Natural killer cell (primary cell): ENCODE measurements at regions not wholly inside any gene's neighbourhood (a gene's known extent, or its start where the extent isn't known, plus 50 kb on each side); places are given as distances from the start of the nearest gene placed in this dataset.

Experiments used
- ATAC-seq, 3 donors: fragments of 150-1000 bp in 2 of 3; fragments of 200-7000 bp in 1 of 3; cut with Tn5 transposase; 1 replicate in 1 of 3; 2 replicates in 2 of 3; pipeline ENCODE4 v1.10.0; 2021; ENCODE audit warnings: mild to moderate bottlenecking in 2 of 3, moderate library complexity in 2 of 3
- DNase-seq, 2 donors: peaks; one replicate each; pipeline versions ENCODE4 v3.0.0 to v3.0.0-alpha.2; 2013 to 2021; ENCODE audit warnings: mixed read lengths in 1 of 2
- H3K27ac ChIP-seq: one replicate; pipeline ENCODE4 v1.5.1; 2013; ENCODE audit warnings: mild to moderate bottlenecking, low read length
- H3K27me3 ChIP-seq: one replicate; pipeline ENCODE4 v1.6.1; 2013; ENCODE audit warnings: low read length; ENCODE audit not compliant: control insufficient read depth, insufficient read depth
- H3K36me3 ChIP-seq: one replicate; pipeline ENCODE4 v1.6.1; 2013; ENCODE audit warnings: low read length; ENCODE audit not compliant: control insufficient read depth, insufficient read depth
- H3K4me1 ChIP-seq: one replicate; pipeline ENCODE4 v1.6.1; 2013; ENCODE audit warnings: low read length; ENCODE audit not compliant: control insufficient read depth, insufficient read depth
- H3K4me3 ChIP-seq: one replicate; pipeline ENCODE4 v1.5.1; 2013; ENCODE audit warnings: low read length
- H3K9me3 ChIP-seq: one replicate; pipeline ENCODE4 v1.6.1; 2013; ENCODE audit warnings: low read length; ENCODE audit not compliant: control insufficient read depth, insufficient read depth
- H3K27ac Mint-ChIP-seq, 2 donors: one replicate each; pipeline ENCODE4 v1.8.0; 2022; ENCODE audit warnings: mild to moderate bottlenecking in 2 of 2, mixed read lengths in 2 of 2, moderate library complexity in 1 of 2
- H3K27me3 Mint-ChIP-seq, 2 donors: one replicate each; pipeline ENCODE4 v1.8.0; 2022; ENCODE audit warnings: low read depth in 2 of 2, mixed read lengths in 2 of 2
- H3K36me3 Mint-ChIP-seq: one replicate; pipeline ENCODE4 v1.8.0; 2022; ENCODE audit warnings: mixed read lengths
- H3K4me1 Mint-ChIP-seq, 2 donors: one replicate each; pipeline ENCODE4 v1.8.0; 2022; ENCODE audit warnings: mixed read lengths in 2 of 2
- H3K4me3 Mint-ChIP-seq: one replicate; pipeline ENCODE4 v1.8.0; 2022; ENCODE audit warnings: mild to moderate bottlenecking, moderate library complexity, mixed read lengths
- H3K9me3 Mint-ChIP-seq, 2 donors: one replicate each; pipeline ENCODE4 v1.8.0; 2022; ENCODE audit warnings: mixed read lengths in 2 of 2
- WGBS: methylation state at CpG from one replicate; pipeline ENCODE4 v1.1.7; 2013; ENCODE audit warnings: missing lambda C conversion rate; ENCODE audit not compliant: insufficient coverage; 5-methylcytosine and 5-hydroxymethylcytosine counted together
- intact Hi-C: fragments of 100-400 bp; cut with micrococcal nuclease; formaldehyde crosslinking; loops from one replicate; pipeline ENCODE4 v1.14.2; 2022
- TF ChIP-seq, protein P1 (sequence below): fragments of 200-600 bp; IDR thresholded peaks from one replicate; pipeline ENCODE4 v1.8.0; 2022; ENCODE audit warnings: antibody characterized with exemption

DNA sequence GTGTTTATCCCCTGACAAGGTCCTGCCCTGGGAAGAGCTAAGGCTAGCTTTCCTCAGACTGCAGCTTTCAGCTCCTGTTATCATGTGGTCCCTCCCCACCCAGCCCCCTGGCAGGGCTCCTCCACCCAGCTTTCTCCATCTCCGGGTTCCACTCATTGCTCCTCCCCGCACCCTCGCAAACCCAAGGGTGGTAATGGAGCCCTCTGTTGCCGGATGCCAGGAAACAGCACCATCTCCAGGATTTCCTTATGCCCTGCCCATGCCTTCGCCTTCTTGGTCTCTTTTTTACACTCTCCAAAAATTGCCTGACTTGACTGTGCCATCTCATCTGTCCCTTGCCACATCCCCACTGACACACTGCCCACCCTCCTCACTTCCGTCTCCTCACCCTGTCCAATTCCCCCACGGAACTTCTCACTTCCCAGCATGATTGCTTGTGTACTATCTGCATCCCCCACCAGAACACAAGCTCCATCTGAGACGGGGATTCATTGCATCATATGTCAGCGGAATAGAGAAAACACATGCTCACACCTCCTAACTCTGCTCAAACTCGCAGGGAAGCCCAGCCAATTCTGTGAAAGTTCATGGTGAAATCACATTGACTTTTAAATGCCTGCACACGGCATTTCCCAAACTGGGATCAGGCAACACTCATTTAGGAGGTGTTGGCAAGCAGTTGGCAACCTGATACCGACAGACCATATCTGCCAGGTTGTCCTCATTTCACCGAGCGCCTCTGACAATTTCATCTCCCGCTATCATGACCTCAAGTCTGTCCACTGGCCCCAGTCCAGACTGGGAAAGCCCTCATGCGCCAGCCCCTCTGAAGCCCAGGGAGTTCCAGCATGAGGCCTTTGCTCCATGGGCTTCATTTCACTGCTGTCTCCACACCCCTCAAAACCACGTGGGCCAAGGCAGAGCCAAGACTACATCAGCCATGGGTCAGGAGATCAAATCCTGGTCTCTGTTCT lies 201.1 kb downstream of the MATN1 start:
- TF ChIP-seq, protein P1, sequence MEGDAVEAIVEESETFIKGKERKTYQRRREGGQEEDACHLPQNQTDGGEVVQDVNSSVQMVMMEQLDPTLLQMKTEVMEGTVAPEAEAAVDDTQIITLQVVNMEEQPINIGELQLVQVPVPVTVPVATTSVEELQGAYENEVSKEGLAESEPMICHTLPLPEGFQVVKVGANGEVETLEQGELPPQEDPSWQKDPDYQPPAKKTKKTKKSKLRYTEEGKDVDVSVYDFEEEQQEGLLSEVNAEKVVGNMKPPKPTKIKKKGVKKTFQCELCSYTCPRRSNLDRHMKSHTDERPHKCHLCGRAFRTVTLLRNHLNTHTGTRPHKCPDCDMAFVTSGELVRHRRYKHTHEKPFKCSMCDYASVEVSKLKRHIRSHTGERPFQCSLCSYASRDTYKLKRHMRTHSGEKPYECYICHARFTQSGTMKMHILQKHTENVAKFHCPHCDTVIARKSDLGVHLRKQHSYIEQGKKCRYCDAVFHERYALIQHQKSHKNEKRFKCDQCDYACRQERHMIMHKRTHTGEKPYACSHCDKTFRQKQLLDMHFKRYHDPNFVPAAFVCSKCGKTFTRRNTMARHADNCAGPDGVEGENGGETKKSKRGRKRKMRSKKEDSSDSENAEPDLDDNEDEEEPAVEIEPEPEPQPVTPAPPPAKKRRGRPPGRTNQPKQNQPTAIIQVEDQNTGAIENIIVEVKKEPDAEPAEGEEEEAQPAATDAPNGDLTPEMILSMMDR, result no peak
- H3K27me3 ChIP-seq, result no peaks in the 10 kb centered on the region
- Mint-ChIP-seq H3K4me3 (no peak overlapping the region), H3K27ac (no peak overlapping the region), H3K27me3 (peaks cover 9 to 13% of the 10 kb centered on the region in 2 donors), H3K4me1 (no peaks in the 10 kb centered on the region), H3K9me3 (no peaks in the 10 kb centered on the region), H3K36me3 (no peaks in the 10 kb centered on the region)
- intact Hi-C loops, result no loop called here
- no peaks in the 10 kb centered on the region for H3K36me3 ChIP-seq
- no peak overlapping the region for H3K4me3 ChIP-seq
- no peaks in the 10 kb centered on the region for H3K4me1 ChIP-seq
- ATAC-seq (no peak), DNase-seq (no peak)
- H3K9me3 ChIP-seq, result no peaks in the 10 kb centered on the region
- H3K27ac ChIP-seq, result no peak overlapping the region
- 68% methylated on average over 17 of the region's 17 CpGs for WGBS

DNA sequence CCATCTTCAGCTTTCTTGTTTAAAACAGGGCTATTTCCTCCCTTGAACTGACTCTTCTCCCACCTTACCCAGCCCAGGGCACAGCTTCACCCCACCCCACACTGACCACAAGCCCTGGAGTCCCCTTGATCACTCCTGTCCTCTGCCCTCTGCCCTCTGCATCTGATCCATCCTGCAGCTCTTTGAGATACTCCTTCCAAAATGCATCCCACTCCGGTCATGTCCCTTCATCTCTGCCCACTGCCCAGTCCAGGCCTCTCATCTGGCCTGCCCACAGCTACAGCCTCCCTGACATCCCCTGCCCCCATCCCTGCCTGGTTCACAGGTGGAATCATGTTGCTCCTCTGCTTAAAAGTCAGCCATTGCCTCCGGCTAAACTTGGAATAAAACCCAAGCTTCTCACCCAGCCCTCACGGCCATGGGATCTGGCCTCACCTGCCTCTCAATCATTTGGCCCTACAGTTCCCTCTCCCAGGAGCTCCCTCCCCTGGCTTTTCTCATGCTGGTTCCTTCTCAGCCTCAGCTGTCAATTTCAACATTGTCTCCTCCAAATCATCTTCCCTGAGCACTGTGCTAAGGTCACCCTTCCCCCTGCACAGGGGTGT lies 202.0 kb downstream of the MATN1 start:
- WGBS, result 66% methylated on average over 3 of the region's 3 CpGs
- H3K27ac Mint-ChIP-seq, result no peak overlapping the region
- intact Hi-C loops, result no loop called here
- ATAC-seq (no peak), DNase-seq (no peak)
- H3K27me3 ChIP-seq, result no peaks in the 10 kb centered on the region
- H3K36me3 ChIP-seq, result no peaks in the 10 kb centered on the region
- H3K4me3 Mint-ChIP-seq, result no peak overlapping the region
- TF ChIP-seq, protein P1, result no peak
- H3K4me1 Mint-ChIP-seq, result no peaks in the 10 kb centered on the region
- peaks cover 9 to 13% of the 10 kb centered on the region in 2 donors for H3K27me3 Mint-ChIP-seq
- H3K4me3 ChIP-seq, result no peak overlapping the region
- H3K36me3 Mint-ChIP-seq, result no peaks in the 10 kb centered on the region
- H3K4me1 ChIP-seq, result no peaks in the 10 kb centered on the region
- H3K9me3 ChIP-seq, result no peaks in the 10 kb centered on the region
- H3K9me3 Mint-ChIP-seq, result no peaks in the 10 kb centered on the region
- no peak overlapping the region for H3K27ac ChIP-seq

DNA sequence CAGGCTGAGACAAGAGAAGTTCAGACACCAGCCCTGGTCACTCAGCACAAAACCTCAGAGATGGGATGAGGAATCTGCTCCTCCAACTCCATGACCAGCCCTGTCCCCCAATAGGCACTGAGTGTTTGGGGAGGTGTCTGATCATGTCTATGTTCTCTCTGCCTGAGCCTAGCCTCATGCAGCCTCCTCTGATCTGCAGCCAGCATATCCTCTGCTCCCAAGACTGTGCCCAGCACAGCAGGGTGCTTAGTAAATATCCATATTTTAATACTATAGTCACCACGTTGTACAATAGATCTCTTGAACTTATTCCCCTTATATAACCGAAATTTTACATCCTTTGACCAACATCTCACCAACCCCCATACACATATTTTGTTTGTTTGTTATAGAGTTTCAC lies 202.9 kb downstream of the MATN1 start:
- no peak overlapping the region for H3K27ac ChIP-seq
- Mint-ChIP-seq H3K4me3 (no peak overlapping the region), H3K27me3 (peaks cover 9 to 13% of the 10 kb centered on the region in 2 donors), H3K9me3 (no peaks in the 10 kb centered on the region), H3K36me3 (no peaks in the 10 kb centered on the region), H3K4me1 (no peaks in the 10 kb centered on the region), H3K27ac (no peak overlapping the region)
- ATAC-seq (no peak), DNase-seq (no peak)
- no peaks in the 10 kb centered on the region for H3K4me1 ChIP-seq
- H3K4me3 ChIP-seq, result no peak overlapping the region
- no peaks in the 10 kb centered on the region for H3K27me3 ChIP-seq
- 40% methylated on average over 1 of the region's 2 CpGs for WGBS
- H3K9me3 ChIP-seq, result no peaks in the 10 kb centered on the region
- no peaks in the 10 kb centered on the region for H3K36me3 ChIP-seq
- intact Hi-C loops, result no loop called here
- TF ChIP-seq, protein P1, result no peak
